H1 (cell line): ENCODE measurements at regions not wholly inside any gene's neighbourhood (a gene's known extent, or its start where the extent isn't known, plus 50 kb on each side); places are given as distances from the start of the nearest gene placed in this dataset.

Experiments used
- CEBPB ChIP-seq: IDR thresholded peaks from 2 replicates; pipeline ENCODE4 v1.6.1; 2012; ENCODE audit warnings: low read depth, low read length
- CHD2 ChIP-seq: IDR thresholded peaks from 2 replicates; pipeline ENCODE4 v1.6.1; 2012; ENCODE audit warnings: low read length, improper control_type of control experiment
- CTCF ChIP-seq, 3 experiments: IDR thresholded peaks; 1 replicate in 2 of 3; 2 replicates in 1 of 3; pipeline versions ENCODE4 v1.5.1 to v1.6.1; 2011; ENCODE audit warnings: low read length in 3 of 3, mild to moderate bottlenecking in 3 of 3, inconsistent platforms in 2 of 3, low read depth in 1 of 3, moderate library complexity in 1 of 3; ENCODE audit not compliant: insufficient read depth in 1 of 3; ENCODE audit errors: control extremely low read depth in 1 of 3
- JUND ChIP-seq: IDR thresholded peaks from 2 replicates; pipeline ENCODE4 v1.6.1; 2011; ENCODE audit warnings: mild to moderate bottlenecking, improper control_type of control experiment, low read length
- KDM1A ChIP-seq: fragments of 200-600, 300-600 bp; sonication (generic); IDR thresholded peaks from 2 replicates; pipeline ENCODE4 v1.7.1; 2016; ENCODE audit warnings: mild to moderate bottlenecking, low read length, borderline replicate concordance
- RAD21 ChIP-seq, 2 experiments: IDR thresholded peaks in 1 of 2; conservative IDR thresholded peaks in 1 of 2; 2 replicates each; pipeline ENCODE4 v1.6.1; 2011; ENCODE audit warnings: low read depth in 2 of 2, low read length in 2 of 2, improper control_type of control experiment in 1 of 2, inconsistent platforms in 1 of 2, mild to moderate bottlenecking in 1 of 2, moderate library complexity in 1 of 2
- USF2 ChIP-seq: IDR thresholded peaks from 2 replicates; pipeline ENCODE4 v1.6.1; 2011; ENCODE audit warnings: low read length, improper control_type of control experiment

GRCh38 chr18:1774261-1774660 is 797.0 kb downstream of the METTL4 start:
- TF ChIP-seq CHD2 (no peak), CTCF (IDR thresholded peaks at IDR 0.05; ENCODE audit: control extremely low read depth in 1 of 3, insufficient read depth in 1 of 3, low read depth in 1 of 3, low read length in 3 of 3) (no peak), USF2 (no peak), JUND (no peak), CEBPB (no peak), RAD21 (IDR thresholded peaks at IDR 0.05 in 1 of 2, conservative IDR thresholded peaks at IDR 0.05 in 1 of 2; ENCODE audit: low read depth in 2 of 2, low read length in 2 of 2) (no peak), KDM1A (no peak)
